ENCODE measurements at regions not wholly inside any gene's neighbourhood (a gene's known extent, or its start where the extent isn't known, plus 50 kb on each side); places are given as distances from the start of the nearest gene placed in this dataset.

DNA sequence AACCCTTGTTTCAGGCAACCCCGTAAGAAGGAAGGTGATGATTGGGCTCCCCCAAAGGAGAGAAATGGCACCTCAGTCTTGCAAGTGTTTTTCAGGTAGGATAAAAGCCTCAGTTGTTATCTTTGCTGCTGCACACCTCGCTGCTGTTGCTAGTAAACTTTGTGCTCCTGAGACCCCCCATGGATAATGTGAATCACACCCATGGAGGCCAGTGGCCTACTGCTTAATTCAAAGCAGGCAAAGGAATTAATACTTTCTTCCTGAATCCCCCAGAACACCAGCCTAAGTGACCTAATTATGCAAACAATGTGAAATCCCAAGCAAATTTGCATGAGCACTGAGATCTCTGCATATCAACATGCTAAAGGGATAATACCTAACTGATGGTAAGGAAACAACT, 337.5 kb downstream of the GRIA2 start:
- TF ChIP-seq, protein P1, sequence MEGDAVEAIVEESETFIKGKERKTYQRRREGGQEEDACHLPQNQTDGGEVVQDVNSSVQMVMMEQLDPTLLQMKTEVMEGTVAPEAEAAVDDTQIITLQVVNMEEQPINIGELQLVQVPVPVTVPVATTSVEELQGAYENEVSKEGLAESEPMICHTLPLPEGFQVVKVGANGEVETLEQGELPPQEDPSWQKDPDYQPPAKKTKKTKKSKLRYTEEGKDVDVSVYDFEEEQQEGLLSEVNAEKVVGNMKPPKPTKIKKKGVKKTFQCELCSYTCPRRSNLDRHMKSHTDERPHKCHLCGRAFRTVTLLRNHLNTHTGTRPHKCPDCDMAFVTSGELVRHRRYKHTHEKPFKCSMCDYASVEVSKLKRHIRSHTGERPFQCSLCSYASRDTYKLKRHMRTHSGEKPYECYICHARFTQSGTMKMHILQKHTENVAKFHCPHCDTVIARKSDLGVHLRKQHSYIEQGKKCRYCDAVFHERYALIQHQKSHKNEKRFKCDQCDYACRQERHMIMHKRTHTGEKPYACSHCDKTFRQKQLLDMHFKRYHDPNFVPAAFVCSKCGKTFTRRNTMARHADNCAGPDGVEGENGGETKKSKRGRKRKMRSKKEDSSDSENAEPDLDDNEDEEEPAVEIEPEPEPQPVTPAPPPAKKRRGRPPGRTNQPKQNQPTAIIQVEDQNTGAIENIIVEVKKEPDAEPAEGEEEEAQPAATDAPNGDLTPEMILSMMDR (IDR thresholded peaks at IDR 0.05; ENCODE audit: low read depth, low read length) = no peak
- TF ChIP-seq EZH2phosphoT487 (IDR thresholded peaks at IDR 0.05; ENCODE audit: low read depth) = no peak
